ENCODE measurements at regions not wholly inside any gene's neighbourhood (a gene's known extent, or its start where the extent isn't known, plus 50 kb on each side); places are given as distances from the start of the nearest gene placed in this dataset.

- Histone ChIP-seq H3K36me3 (ENCODE audit: control insufficient read depth, insufficient read depth, low read length) (no peaks in the 10 kb centered on the region), H3K27me3 (ENCODE audit: control insufficient read depth, insufficient read depth, low read length) (peaks cover 2% of the 10 kb centered on the region; the same call in 1 of the 2 replicates), H3K4me3 (ENCODE audit: low read depth, low read length) (no peak overlapping the region)
- DNase-seq (ENCODE audit: low read depth) = no peak
- TF ChIP-seq CTCF (IDR thresholded peaks at IDR 0.05; ENCODE audit: insufficient read depth, low read depth, low read length) = no peak
- ChIA-PET CTCF (no interaction called here), POLR2A (no interaction called here)
These were observed 174.8 kb upstream of the UBE2E2 start for GRCh38 chr3:23028294-23028693.

GRCh38 chr3:23029001-23029400, 174.1 kb upstream of the UBE2E2 start:
- H3K4me3 ChIP-seq (ENCODE audit: low read depth, low read length) = no peak overlapping the region
- peaks cover 2% of the 10 kb centered on the region; the same call in 1 of the 2 replicates for H3K27me3 ChIP-seq (ENCODE audit: control insufficient read depth, insufficient read depth, low read length)
- ChIA-PET CTCF (no interaction called here), POLR2A (no interaction called here)
- no peak for DNase-seq (ENCODE audit: low read depth)
- no peaks in the 10 kb centered on the region for H3K36me3 ChIP-seq (ENCODE audit: control insufficient read depth, insufficient read depth, low read length)
- TF ChIP-seq CTCF (IDR thresholded peaks at IDR 0.05; ENCODE audit: insufficient read depth, low read depth, low read length) = no peak

GRCh38 chr3:23035927-23036640, 167.0 kb upstream of the UBE2E2 start:
- H3K27me3 ChIP-seq (ENCODE audit: control insufficient read depth, insufficient read depth, low read length) = no peaks in the 10 kb centered on the region
- CTCF ChIA-PET = no interaction called here
- DNase-seq (ENCODE audit: low read depth) = no peak
- POLR2A ChIA-PET = no interaction called here
- TF ChIP-seq CTCF (IDR thresholded peaks at IDR 0.05; ENCODE audit: insufficient read depth, low read depth, low read length) = no peak
- H3K4me3 ChIP-seq (ENCODE audit: low read depth, low read length) = no peak overlapping the region
- no peaks in the 10 kb centered on the region for H3K36me3 ChIP-seq (ENCODE audit: control insufficient read depth, insufficient read depth, low read length)

- no peak for TF ChIP-seq CTCF (IDR thresholded peaks at IDR 0.05; ENCODE audit: insufficient read depth, low read depth, low read length)
- ChIA-PET CTCF (no interaction called here), POLR2A (no interaction called here)
- Histone ChIP-seq H3K4me3 (ENCODE audit: low read depth, low read length) (no peak overlapping the region), H3K27me3 (ENCODE audit: control insufficient read depth, insufficient read depth, low read length) (no peaks in the 10 kb centered on the region), H3K36me3 (ENCODE audit: control insufficient read depth, insufficient read depth, low read length) (no peaks in the 10 kb centered on the region)
- no peak for DNase-seq (ENCODE audit: low read depth)
These were observed 166.4 kb upstream of the UBE2E2 start for GRCh38 chr3:23036728-23037127.

GRCh38 chr3:23038471-23038870, 164.7 kb upstream of the UBE2E2 start:
- no peak overlapping the region for H3K4me3 ChIP-seq (ENCODE audit: low read depth, low read length)
- no peak for DNase-seq (ENCODE audit: low read depth)
- CTCF ChIA-PET = interaction anchor here (0.7 kb wide), 1 partner anchor 20 kb away, joined by 3 read pairs; no protein-coding TSS in a partner anchor
- no peak for TF ChIP-seq CTCF (IDR thresholded peaks at IDR 0.05; ENCODE audit: insufficient read depth, low read depth, low read length)
- POLR2A ChIA-PET = interaction anchor here (0.6 kb wide), 1 partner anchor 413 kb away, joined by 3 read pairs; no protein-coding TSS in a partner anchor
- H3K27me3 ChIP-seq (ENCODE audit: control insufficient read depth, insufficient read depth, low read length) = no peaks in the 10 kb centered on the region
- no peaks in the 10 kb centered on the region for H3K36me3 ChIP-seq (ENCODE audit: control insufficient read depth, insufficient read depth, low read length)

Data from BJ (cell line).